CD4-positive, alpha-beta T cell (primary cell): ENCODE measurements at regions not wholly inside any gene's neighbourhood (a gene's known extent, or its start where the extent isn't known, plus 50 kb on each side); places are given as distances from the start of the nearest gene placed in this dataset.

ENCODE experiments used
- ATAC-seq: fragments of 200-7000 bp; cut with Tn5 transposase; one replicate; pipeline ENCODE4 v1.10.0; 2022; ENCODE audit warnings: mild to moderate bottlenecking; ENCODE audit not compliant: poor library complexity
- CTCF ChIA-PET: fragments of 350-600 bp; sonication (Branson Sonifier 250); formaldehyde crosslinking; loops from one replicate; lab custom pipeline; 2021; ENCODE audit warnings: antibody characterized with exemption, inconsistent platforms; lab: Charles Lee
- POLR2A ChIA-PET: fragments of 350-600 bp; sonication (Branson Sonifier 250); formaldehyde crosslinking; loops from one replicate; lab custom pipeline; 2021; ENCODE audit warnings: antibody characterized with exemption, inconsistent platforms; lab: Charles Lee
- DNase-seq, 14 experiments: peaks; one replicate each; pipeline ENCODE4 v3.0.0-alpha.2; 2013 to 2020; ENCODE audit warnings: mixed read lengths in 2 of 14
- H3K27ac ChIP-seq, 2 donors: one replicate each; pipeline versions ENCODE4 v1.5.1 to v1.7.0; 2013; ENCODE audit warnings: low read length in 2 of 2, low read depth in 1 of 2, mild to moderate bottlenecking in 1 of 2
- H3K27me3 ChIP-seq, 2 experiments: 1 replicate in 1 of 2; 2 replicates in 1 of 2; pipeline versions ENCODE4 v1.6.1 to v1.7.0; 2013; ENCODE audit warnings: low read length in 2 of 2, control low read depth in 1 of 2, mild to moderate bottlenecking in 1 of 2, moderate library complexity in 1 of 2; ENCODE audit not compliant: insufficient read depth in 2 of 2, control insufficient read depth in 1 of 2
- H3K36me3 ChIP-seq: one replicate; pipeline ENCODE4 v1.6.1; 2013; ENCODE audit warnings: low read length, control low read depth; ENCODE audit not compliant: insufficient read depth
- H3K4me1 ChIP-seq: one replicate; pipeline ENCODE4 v1.6.1; 2013; ENCODE audit warnings: low read length, control low read depth; ENCODE audit not compliant: insufficient read depth
- H3K4me3 ChIP-seq: one replicate; pipeline ENCODE4 v1.5.1; 2013; ENCODE audit warnings: mild to moderate bottlenecking, low read length, moderate library complexity
- H3K9me3 ChIP-seq, 2 experiments: 1 replicate in 1 of 2; 2 replicates in 1 of 2; pipeline versions ENCODE4 v1.6.1 to v1.7.0; 2013; ENCODE audit warnings: low read length in 2 of 2, mild to moderate bottlenecking in 2 of 2, control low read depth in 1 of 2, moderate library complexity in 1 of 2; ENCODE audit not compliant: control insufficient read depth in 1 of 2, insufficient read depth in 1 of 2
- H3K27ac Mint-ChIP-seq: one replicate; pipeline ENCODE4 v1.8.0; 2020; ENCODE audit warnings: mixed read lengths
- H3K27me3 Mint-ChIP-seq: one replicate; pipeline ENCODE4 v1.8.0; 2021; ENCODE audit warnings: mixed read lengths
- H3K36me3 Mint-ChIP-seq: one replicate; pipeline ENCODE4 v1.8.0; 2021; ENCODE audit warnings: low read depth, mixed read lengths
- H3K4me1 Mint-ChIP-seq: one replicate; pipeline ENCODE4 v1.8.0; 2021; ENCODE audit warnings: low read depth, mixed read lengths
- H3K4me3 Mint-ChIP-seq: one replicate; pipeline ENCODE4 v1.8.0; 2020; ENCODE audit warnings: mild to moderate bottlenecking, mixed read lengths
- H3K9me3 Mint-ChIP-seq: one replicate; pipeline ENCODE4 v1.8.0; 2020; ENCODE audit warnings: mixed read lengths
- CTCF ChIP-seq: fragments of 200-600 bp; IDR thresholded peaks from one replicate; pipeline ENCODE4 v1.8.0; 2022; ENCODE audit warnings: antibody characterized with exemption, mild to moderate bottlenecking
- intact Hi-C, 2 experiments: fragments of 100-400 bp; cut with DNase I in 1 of 2; cut with micrococcal nuclease in 1 of 2; formaldehyde crosslinking; loops; one replicate each; pipeline versions ENCODE4 v1.15.1 to v1.9.0; 2023 to 2025; cut with DNase I, micrococcal nuclease

- Mint-ChIP-seq H3K4me1 (peaks cover 27% of the 10 kb centered on the region), H3K36me3 (no peaks in the 10 kb centered on the region), H3K9me3 (no peaks in the 10 kb centered on the region), H3K27ac (no peak overlapping the region), H3K4me3 (no peak overlapping the region), H3K27me3 (no peaks in the 10 kb centered on the region)
- Histone ChIP-seq H3K9me3 (no peaks in the 10 kb centered on the region), H3K36me3 (no peaks in the 10 kb centered on the region), H3K27me3 (no peaks in the 10 kb centered on the region), H3K27ac (no peak overlapping the region), H3K4me1 (no peaks in the 10 kb centered on the region), H3K4me3 (no peak overlapping the region)
- CTCF ChIA-PET: no interaction called here
- POLR2A ChIA-PET: no interaction called here
- intact Hi-C loops: no loop called here
- TF ChIP-seq CTCF: no peak
- no peak for DNase-seq
- no peak for ATAC-seq
Observed at GRCh38 chr5:93891491-93892480, 150.4 kb upstream of the POU5F2 start.

- no peak for DNase-seq
- no peaks in the 10 kb centered on the region for H3K27me3 ChIP-seq
- CTCF ChIA-PET: no interaction called here
Observed at GRCh38 chr5:93890657-93891056, 149.3 kb upstream of the POU5F2 start.

GRCh38 chr5:93887678-93888077 lies 146.3 kb upstream of the POU5F2 start:
- H3K27me3 Mint-ChIP-seq: no peaks in the 10 kb centered on the region
- intact Hi-C loops: no loop called here
- ChIA-PET CTCF (interaction anchor here (1.4 kb wide), 1 partner anchor 10 kb away, joined by 5 read pairs; no protein-coding TSS in a partner anchor), POLR2A (no interaction called here)
- DNase-seq (no peak), ATAC-seq (no peak)
- H3K4me3 ChIP-seq: no peak overlapping the region
- no peaks in the 10 kb centered on the region for H3K9me3 ChIP-seq
- no peaks in the 10 kb centered on the region for H3K36me3 Mint-ChIP-seq
- no peak overlapping the region for H3K27ac Mint-ChIP-seq
- no peaks in the 10 kb centered on the region for H3K27me3 ChIP-seq
- H3K4me1 ChIP-seq: no peaks in the 10 kb centered on the region
- H3K36me3 ChIP-seq: no peaks in the 10 kb centered on the region
- H3K9me3 Mint-ChIP-seq: no peaks in the 10 kb centered on the region
- H3K27ac ChIP-seq: no peak overlapping the region
- TF ChIP-seq CTCF: no peak
- peaks cover 27% of the 10 kb centered on the region for H3K4me1 Mint-ChIP-seq
- H3K4me3 Mint-ChIP-seq: no peak overlapping the region

More at GRCh38 chr5:93890657-93891056, 149.3 kb upstream of the POU5F2 start:
- POLR2A ChIA-PET: no interaction called here
- ATAC-seq: no peak
- H3K4me3 ChIP-seq: no peak overlapping the region
- H3K27me3 Mint-ChIP-seq: no peaks in the 10 kb centered on the region
- no peaks in the 10 kb centered on the region for H3K9me3 ChIP-seq
- H3K4me1 Mint-ChIP-seq: peaks cover 32% of the 10 kb centered on the region
- intact Hi-C loops: no loop called here
- no peaks in the 10 kb centered on the region for H3K36me3 Mint-ChIP-seq
- no peak for TF ChIP-seq CTCF
- no peaks in the 10 kb centered on the region for H3K4me1 ChIP-seq
- H3K27ac ChIP-seq: no peak overlapping the region
- no peaks in the 10 kb centered on the region for H3K36me3 ChIP-seq
- H3K9me3 Mint-ChIP-seq: no peaks in the 10 kb centered on the region
- no peak overlapping the region for H3K27ac Mint-ChIP-seq
- H3K4me3 Mint-ChIP-seq: no peak overlapping the region
